ENCODE measurements at regions not wholly inside any gene's neighbourhood (a gene's known extent, or its start where the extent isn't known, plus 50 kb on each side); places are given as distances from the start of the nearest gene placed in this dataset.

GRCh38 chr3:40911264-40911663, 288.0 kb upstream of the CTNNB1 start:
- TF ChIP-seq, protein P1, sequence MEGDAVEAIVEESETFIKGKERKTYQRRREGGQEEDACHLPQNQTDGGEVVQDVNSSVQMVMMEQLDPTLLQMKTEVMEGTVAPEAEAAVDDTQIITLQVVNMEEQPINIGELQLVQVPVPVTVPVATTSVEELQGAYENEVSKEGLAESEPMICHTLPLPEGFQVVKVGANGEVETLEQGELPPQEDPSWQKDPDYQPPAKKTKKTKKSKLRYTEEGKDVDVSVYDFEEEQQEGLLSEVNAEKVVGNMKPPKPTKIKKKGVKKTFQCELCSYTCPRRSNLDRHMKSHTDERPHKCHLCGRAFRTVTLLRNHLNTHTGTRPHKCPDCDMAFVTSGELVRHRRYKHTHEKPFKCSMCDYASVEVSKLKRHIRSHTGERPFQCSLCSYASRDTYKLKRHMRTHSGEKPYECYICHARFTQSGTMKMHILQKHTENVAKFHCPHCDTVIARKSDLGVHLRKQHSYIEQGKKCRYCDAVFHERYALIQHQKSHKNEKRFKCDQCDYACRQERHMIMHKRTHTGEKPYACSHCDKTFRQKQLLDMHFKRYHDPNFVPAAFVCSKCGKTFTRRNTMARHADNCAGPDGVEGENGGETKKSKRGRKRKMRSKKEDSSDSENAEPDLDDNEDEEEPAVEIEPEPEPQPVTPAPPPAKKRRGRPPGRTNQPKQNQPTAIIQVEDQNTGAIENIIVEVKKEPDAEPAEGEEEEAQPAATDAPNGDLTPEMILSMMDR (IDR thresholded peaks at IDR 0.05; ENCODE audit: unreplicated experiment) = no peak
- Mint-ChIP-seq H3K27ac (no peak overlapping the region), H3K4me1 (no peaks in the 10 kb centered on the region), H3K36me3 (peaks cover 7% of the 10 kb centered on the region), H3K4me3 (no peak overlapping the region), H3K27me3 (ENCODE audit: low read depth) (no peaks in the 10 kb centered on the region), H3K9me3 (no peaks in the 10 kb centered on the region)
- no peak for DNase-seq (ENCODE audit: low spot score in 2 of 2, unreplicated experiment in 2 of 2)

GRCh38 chr3:40911928-40912327, 287.4 kb upstream of the CTNNB1 start:
- no peaks in the 10 kb centered on the region for H3K4me1 Mint-ChIP-seq
- H3K9me3 Mint-ChIP-seq = no peaks in the 10 kb centered on the region
- no peak for DNase-seq (ENCODE audit: low spot score in 2 of 2, unreplicated experiment in 2 of 2)
- H3K27me3 Mint-ChIP-seq (ENCODE audit: low read depth) = no peaks in the 10 kb centered on the region
- peaks cover 7% of the 10 kb centered on the region for H3K36me3 Mint-ChIP-seq
- TF ChIP-seq, protein P1 (IDR thresholded peaks at IDR 0.05; ENCODE audit: unreplicated experiment) = no peak
- H3K27ac Mint-ChIP-seq = no peak overlapping the region
- H3K4me3 Mint-ChIP-seq = no peak overlapping the region

GRCh38 chr3:40912461-40912860, 286.8 kb upstream of the CTNNB1 start:
- DNase-seq (ENCODE audit: low spot score in 2 of 2, unreplicated experiment in 2 of 2) = no peak
- no peak overlapping the region for H3K27ac Mint-ChIP-seq
- peaks cover 7% of the 10 kb centered on the region for H3K36me3 Mint-ChIP-seq
- no peaks in the 10 kb centered on the region for H3K9me3 Mint-ChIP-seq
- H3K4me1 Mint-ChIP-seq = no peaks in the 10 kb centered on the region
- H3K4me3 Mint-ChIP-seq = no peak overlapping the region
- TF ChIP-seq, protein P1 (IDR thresholded peaks at IDR 0.05; ENCODE audit: unreplicated experiment) = no peak
- no peaks in the 10 kb centered on the region for H3K27me3 Mint-ChIP-seq (ENCODE audit: low read depth)

GRCh38 chr3:40913192-40913591, 286.1 kb upstream of the CTNNB1 start:
- Mint-ChIP-seq H3K27me3 (ENCODE audit: low read depth) (no peaks in the 10 kb centered on the region), H3K4me1 (no peaks in the 10 kb centered on the region), H3K4me3 (no peak overlapping the region), H3K27ac (no peak overlapping the region), H3K9me3 (no peaks in the 10 kb centered on the region), H3K36me3 (peaks cover 7% of the 10 kb centered on the region)
- no peak for DNase-seq (ENCODE audit: low spot score in 2 of 2, unreplicated experiment in 2 of 2)
- TF ChIP-seq, protein P1 (IDR thresholded peaks at IDR 0.05; ENCODE audit: unreplicated experiment) = no peak

- Mint-ChIP-seq H3K4me1 (no peaks in the 10 kb centered on the region), H3K9me3 (no peaks in the 10 kb centered on the region), H3K4me3 (no peak overlapping the region), H3K36me3 (peaks cover 7% of the 10 kb centered on the region), H3K27ac (no peak overlapping the region), H3K27me3 (ENCODE audit: low read depth) (no peaks in the 10 kb centered on the region)
- TF ChIP-seq, protein P1 (IDR thresholded peaks at IDR 0.05; ENCODE audit: unreplicated experiment) = no peak
- no peak for DNase-seq (ENCODE audit: low spot score in 2 of 2, unreplicated experiment in 2 of 2)
These were observed 285.7 kb upstream of the CTNNB1 start for GRCh38 chr3:40913641-40914040.

GRCh38 chr3:40914475-40914874, 284.8 kb upstream of the CTNNB1 start:
- Mint-ChIP-seq H3K36me3 (peaks cover 7% of the 10 kb centered on the region), H3K4me1 (no peaks in the 10 kb centered on the region), H3K27me3 (ENCODE audit: low read depth) (no peaks in the 10 kb centered on the region), H3K27ac (no peak overlapping the region), H3K4me3 (no peak overlapping the region), H3K9me3 (no peaks in the 10 kb centered on the region)
- DNase-seq (ENCODE audit: low spot score in 2 of 2, unreplicated experiment in 2 of 2) = no peak
- TF ChIP-seq, protein P1 (IDR thresholded peaks at IDR 0.05; ENCODE audit: unreplicated experiment) = no peak
